Uterus (tissue), 2 donors: ENCODE measurements at regions not wholly inside any gene's neighbourhood (a gene's known extent, or its start where the extent isn't known, plus 50 kb on each side); places are given as distances from the start of the nearest gene placed in this dataset.

ENCODE experiments used
- CTCF ChIP-seq, 4 experiments: fragments of 200-600 bp in 2 of 4; fragments of 450-650 bp in 2 of 4; sonication (generic) in 2 of 4; IDR thresholded peaks; one replicate each; pipeline ENCODE4 v1.5.1; 2016 to 2019; ENCODE audit warnings: antibody characterized with exemption in 4 of 4, mild to moderate bottlenecking in 2 of 4, moderate library complexity in 1 of 4
- POLR2A ChIP-seq, 2 donors: fragments of 450-650 bp; IDR thresholded peaks; one replicate each; pipeline ENCODE4 v1.6.1; 2016; ENCODE audit warnings: antibody characterized with exemption in 2 of 2, mild to moderate bottlenecking in 1 of 2, moderate library complexity in 1 of 2

- TF ChIP-seq CTCF (IDR thresholded peaks at IDR 0.05) (no peak), POLR2A (IDR thresholded peaks at IDR 0.05) (no peak)
Measured at GRCh38 chr10:36425131-36425797, 700.1 kb upstream of the ANKRD30A start.
